ENCODE measurements at regions not wholly inside any gene's neighbourhood (a gene's known extent, or its start where the extent isn't known, plus 50 kb on each side); places are given as distances from the start of the nearest gene placed in this dataset.
A peak's percentile ranks its signal among the peaks of the same experiment; 100 is the strongest.

DNA sequence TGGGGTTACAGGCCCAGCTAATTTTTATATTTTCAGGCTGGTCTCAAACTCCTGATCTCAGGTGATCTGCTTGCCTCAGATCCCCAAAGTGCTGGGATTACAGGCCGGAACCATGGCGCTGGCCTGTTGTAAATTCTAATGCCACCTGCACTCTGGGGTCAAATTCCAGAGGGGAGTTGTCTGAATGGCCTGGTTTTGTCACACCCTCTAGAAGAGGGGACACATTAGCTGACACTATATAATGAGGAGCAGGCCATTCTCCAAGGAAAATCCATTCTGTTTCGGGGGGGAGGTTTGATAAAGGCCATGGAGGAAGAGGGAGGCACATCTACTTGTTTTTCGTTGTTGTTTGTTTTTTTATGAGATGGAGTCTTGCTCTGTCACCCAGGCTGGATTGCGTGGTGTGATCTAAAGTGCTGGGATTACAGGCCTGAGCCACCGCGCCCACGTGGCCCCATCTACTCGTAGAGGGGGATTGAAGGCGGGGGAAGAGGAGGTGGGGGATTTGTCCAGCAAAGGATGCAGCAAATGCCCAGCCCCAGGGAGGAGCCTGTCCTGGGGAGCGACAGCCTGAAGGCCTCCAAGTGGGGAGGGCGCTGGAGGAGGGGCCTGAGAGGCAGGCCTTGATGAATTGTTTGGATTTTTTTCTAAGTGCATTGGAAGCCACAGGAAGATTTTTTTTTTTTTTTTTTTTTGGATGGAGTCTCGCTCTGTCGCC lies 78.4 kb upstream of the SLC45A1 start (continued):
- TF ChIP-seq ZNF609 (CRISPR knock-in tag; IDR thresholded peaks at IDR 0.05; ENCODE audit: borderline replicate concordance) = peak; percentile 28; the same call in 1 of the 2 replicates
- TF ChIP-seq, protein P1, sequence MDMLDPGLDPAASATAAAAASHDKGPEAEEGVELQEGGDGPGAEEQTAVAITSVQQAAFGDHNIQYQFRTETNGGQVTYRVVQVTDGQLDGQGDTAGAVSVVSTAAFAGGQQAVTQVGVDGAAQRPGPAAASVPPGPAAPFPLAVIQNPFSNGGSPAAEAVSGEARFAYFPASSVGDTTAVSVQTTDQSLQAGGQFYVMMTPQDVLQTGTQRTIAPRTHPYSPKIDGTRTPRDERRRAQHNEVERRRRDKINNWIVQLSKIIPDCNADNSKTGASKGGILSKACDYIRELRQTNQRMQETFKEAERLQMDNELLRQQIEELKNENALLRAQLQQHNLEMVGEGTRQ (IDR thresholded peaks at IDR 0.05; ENCODE audit: low read depth, low read length) = no peak
- TF ChIP-seq, protein P1 (CRISPR knock-in tag; IDR thresholded peaks at IDR 0.05; ENCODE audit: borderline replicate concordance) = no peak; the same call in 1 of the 2 replicates
- TF ChIP-seq PITX1 (CRISPR knock-in tag; IDR thresholded peaks at IDR 0.05) = no peak; the same call in none of the 2 replicates
- TF ChIP-seq PATZ1 (CRISPR knock-in tag; IDR thresholded peaks at IDR 0.05) = peak; percentile 95
- TF ChIP-seq, protein P2, sequence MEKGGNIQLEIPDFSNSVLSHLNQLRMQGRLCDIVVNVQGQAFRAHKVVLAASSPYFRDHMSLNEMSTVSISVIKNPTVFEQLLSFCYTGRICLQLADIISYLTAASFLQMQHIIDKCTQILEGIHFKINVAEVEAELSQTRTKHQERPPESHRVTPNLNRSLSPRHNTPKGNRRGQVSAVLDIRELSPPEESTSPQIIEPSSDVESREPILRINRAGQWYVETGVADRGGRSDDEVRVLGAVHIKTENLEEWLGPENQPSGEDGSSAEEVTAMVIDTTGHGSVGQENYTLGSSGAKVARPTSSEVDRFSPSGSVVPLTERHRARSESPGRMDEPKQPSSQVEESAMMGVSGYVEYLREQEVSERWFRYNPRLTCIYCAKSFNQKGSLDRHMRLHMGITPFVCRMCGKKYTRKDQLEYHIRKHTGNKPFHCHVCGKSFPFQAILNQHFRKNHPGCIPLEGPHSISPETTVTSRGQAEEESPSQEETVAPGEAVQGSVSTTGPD (CRISPR knock-in tag; IDR thresholded peaks at IDR 0.05) = no peak; the same call in 1 of the 2 replicates
- TF ChIP-seq ZNF780A (CRISPR knock-in tag; IDR thresholded peaks at IDR 0.05) = no peak
- TF ChIP-seq, protein P3, sequence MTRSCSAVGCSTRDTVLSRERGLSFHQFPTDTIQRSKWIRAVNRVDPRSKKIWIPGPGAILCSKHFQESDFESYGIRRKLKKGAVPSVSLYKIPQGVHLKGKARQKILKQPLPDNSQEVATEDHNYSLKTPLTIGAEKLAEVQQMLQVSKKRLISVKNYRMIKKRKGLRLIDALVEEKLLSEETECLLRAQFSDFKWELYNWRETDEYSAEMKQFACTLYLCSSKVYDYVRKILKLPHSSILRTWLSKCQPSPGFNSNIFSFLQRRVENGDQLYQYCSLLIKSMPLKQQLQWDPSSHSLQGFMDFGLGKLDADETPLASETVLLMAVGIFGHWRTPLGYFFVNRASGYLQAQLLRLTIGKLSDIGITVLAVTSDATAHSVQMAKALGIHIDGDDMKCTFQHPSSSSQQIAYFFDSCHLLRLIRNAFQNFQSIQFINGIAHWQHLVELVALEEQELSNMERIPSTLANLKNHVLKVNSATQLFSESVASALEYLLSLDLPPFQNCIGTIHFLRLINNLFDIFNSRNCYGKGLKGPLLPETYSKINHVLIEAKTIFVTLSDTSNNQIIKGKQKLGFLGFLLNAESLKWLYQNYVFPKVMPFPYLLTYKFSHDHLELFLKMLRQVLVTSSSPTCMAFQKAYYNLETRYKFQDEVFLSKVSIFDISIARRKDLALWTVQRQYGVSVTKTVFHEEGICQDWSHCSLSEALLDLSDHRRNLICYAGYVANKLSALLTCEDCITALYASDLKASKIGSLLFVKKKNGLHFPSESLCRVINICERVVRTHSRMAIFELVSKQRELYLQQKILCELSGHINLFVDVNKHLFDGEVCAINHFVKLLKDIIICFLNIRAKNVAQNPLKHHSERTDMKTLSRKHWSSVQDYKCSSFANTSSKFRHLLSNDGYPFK (CRISPR knock-in tag; IDR thresholded peaks at IDR 0.05; ENCODE audit: borderline replicate concordance) = no peak
- no peak for TF ChIP-seq TOPORS (CRISPR knock-in tag; IDR thresholded peaks at IDR 0.05)
- TF ChIP-seq ZKSCAN5 (CRISPR knock-in tag; IDR thresholded peaks at IDR 0.05) = no peak
- peak; percentile 95; the same call in 1 of the 2 replicates for TF ChIP-seq ZNF362 (CRISPR knock-in tag; IDR thresholded peaks at IDR 0.05; ENCODE audit: borderline replicate concordance)
- no peak for TF ChIP-seq HDAC2 (CRISPR knock-in tag; IDR thresholded peaks at IDR 0.05)
- no peak for TF ChIP-seq MTF2 (CRISPR knock-in tag; IDR thresholded peaks at IDR 0.05; ENCODE audit: borderline replicate concordance)
